ENCODE measurements at regions not wholly inside any gene's neighbourhood (a gene's known extent, or its start where the extent isn't known, plus 50 kb on each side); places are given as distances from the start of the nearest gene placed in this dataset.

GRCh38 chr12:25894759-25895158 is 63.7 kb upstream of the RASSF8 start:
- no peak for DNase-seq (ENCODE audit: extremely low read depth, low read depth, low spot score)

GRCh38 chr12:25896981-25897380 is 61.5 kb upstream of the RASSF8 start:
- DNase-seq (ENCODE audit: extremely low read depth, low read depth, low spot score), result no peak

GRCh38 chr12:25903603-25904245 is 54.8 kb upstream of the RASSF8 start:
- no peak for DNase-seq (ENCODE audit: extremely low read depth, low read depth, low spot score)

GRCh38 chr12:25904442-25904841 is 54.0 kb upstream of the RASSF8 start:
- DNase-seq (ENCODE audit: extremely low read depth, low read depth, low spot score), result no peak

GRCh38 chr12:25906651-25907340 is 51.7 kb upstream of the RASSF8 start:
- no peak for DNase-seq (ENCODE audit: extremely low read depth, low read depth, low spot score)

Measured in glomerular endothelial cell (primary cell).